Esophagus muscularis mucosa (tissue), 4 donors: ENCODE measurements at regions not wholly inside any gene's neighbourhood (a gene's known extent, or its start where the extent isn't known, plus 50 kb on each side); places are given as distances from the start of the nearest gene placed in this dataset.

Source experiments
- DNase-seq: peaks from one replicate; pipeline ENCODE4 v3.0.0-alpha.2; 2017; ENCODE audit errors: extremely low spot score
- H3K27ac ChIP-seq, 4 donors: fragments of 200-600 bp; sonication (generic); replicated peaks in 1 of 4; 1 replicate in 3 of 4; 2 replicates in 1 of 4; pipeline ENCODE4 v1.5.1; 2016 to 2019; ENCODE audit warnings: mild to moderate bottlenecking in 1 of 4
- H3K27me3 ChIP-seq, 4 donors: fragments of 200-600 bp; sonication (generic); one replicate each; pipeline versions ENCODE4 v1.5.1 to v1.6.0; 2016 to 2019
- H3K36me3 ChIP-seq, 4 donors: fragments of 200-600 bp; sonication (generic); one replicate each; pipeline ENCODE4 v1.5.1; 2016 to 2019
- H3K4me1 ChIP-seq, 4 donors: fragments of 200-600 bp; sonication (generic); one replicate each; pipeline ENCODE4 v1.5.1; 2016 to 2019
- H3K4me3 ChIP-seq, 4 donors: fragments of 200-600 bp; sonication (generic); 1 replicate in 2 of 4; 2 replicates in 2 of 4; pipeline ENCODE4 v1.5.1; 2016 to 2019; ENCODE audit warnings: mild to moderate bottlenecking in 4 of 4, moderate library complexity in 1 of 4
- H3K9me3 ChIP-seq, 4 donors: fragments of 200-600 bp; sonication (generic); 1 replicate in 3 of 4; 2 replicates in 1 of 4; pipeline ENCODE4 v1.5.1; 2016 to 2019
- EP300 ChIP-seq: sonication (generic); formaldehyde crosslinking; IDR thresholded peaks from one replicate; pipeline ENCODE4 v1.6.1; 2017; ENCODE audit warnings: antibody characterized with exemption
- POLR2A ChIP-seq: fragments of 450-650 bp; IDR thresholded peaks from one replicate; pipeline ENCODE4 v1.6.1; 2017; ENCODE audit warnings: antibody characterized with exemption, moderate library complexity, mild to moderate bottlenecking, low read depth
- POLR2AphosphoS5 ChIP-seq, 2 donors: sonication (generic); formaldehyde crosslinking; IDR thresholded peaks; one replicate each; pipeline ENCODE4 v1.6.1; 2017; ENCODE audit warnings: antibody characterized with exemption in 2 of 2
- WGBS: methylation state at CpG from one replicate; pipeline ENCODE4 v1.1.5; 2018; 5-methylcytosine and 5-hydroxymethylcytosine counted together
- intact Hi-C: fragments of 100-400 bp; cut with DNase I; formaldehyde crosslinking; loops from one replicate; pipeline ENCODE4 v1.15.1; 2023
- TF ChIP-seq, protein P1 (sequence below), 3 experiments: fragments of 200-600 bp in 2 of 3; fragments of 450-650 bp in 1 of 3; sonication (generic) in 2 of 3; IDR thresholded peaks; one replicate each; pipeline ENCODE4 v1.5.1; 2017 to 2019; ENCODE audit warnings: antibody characterized with exemption in 3 of 3, mild to moderate bottlenecking in 2 of 3, moderate library complexity in 1 of 3

DNA sequence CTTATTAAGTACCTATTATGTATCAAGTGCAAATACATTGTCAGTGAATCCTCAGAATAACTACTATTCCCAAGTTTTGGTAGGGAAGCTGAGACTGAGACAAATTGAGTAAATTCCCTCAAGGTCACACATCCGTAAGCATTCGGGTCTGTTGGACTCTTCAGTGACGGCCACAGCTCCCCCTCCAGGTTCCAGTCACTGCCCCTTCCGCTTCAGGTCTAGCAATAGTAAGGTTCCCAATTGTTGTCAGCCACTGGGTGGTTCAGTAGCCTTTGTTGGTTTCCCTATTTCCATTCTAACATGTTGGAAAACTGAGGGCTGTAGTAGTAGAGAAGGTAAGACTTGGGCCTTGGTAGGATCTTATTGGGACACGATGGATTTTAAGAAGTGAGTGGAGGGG is 54.9 kb upstream of the TNRC6B start:
- DNase-seq, result no peak
- TF ChIP-seq EP300 (no peak), POLR2A (no peak), POLR2AphosphoS5 (IDR thresholded peaks at IDR 0.05) (no peak)
- TF ChIP-seq, protein P1, sequence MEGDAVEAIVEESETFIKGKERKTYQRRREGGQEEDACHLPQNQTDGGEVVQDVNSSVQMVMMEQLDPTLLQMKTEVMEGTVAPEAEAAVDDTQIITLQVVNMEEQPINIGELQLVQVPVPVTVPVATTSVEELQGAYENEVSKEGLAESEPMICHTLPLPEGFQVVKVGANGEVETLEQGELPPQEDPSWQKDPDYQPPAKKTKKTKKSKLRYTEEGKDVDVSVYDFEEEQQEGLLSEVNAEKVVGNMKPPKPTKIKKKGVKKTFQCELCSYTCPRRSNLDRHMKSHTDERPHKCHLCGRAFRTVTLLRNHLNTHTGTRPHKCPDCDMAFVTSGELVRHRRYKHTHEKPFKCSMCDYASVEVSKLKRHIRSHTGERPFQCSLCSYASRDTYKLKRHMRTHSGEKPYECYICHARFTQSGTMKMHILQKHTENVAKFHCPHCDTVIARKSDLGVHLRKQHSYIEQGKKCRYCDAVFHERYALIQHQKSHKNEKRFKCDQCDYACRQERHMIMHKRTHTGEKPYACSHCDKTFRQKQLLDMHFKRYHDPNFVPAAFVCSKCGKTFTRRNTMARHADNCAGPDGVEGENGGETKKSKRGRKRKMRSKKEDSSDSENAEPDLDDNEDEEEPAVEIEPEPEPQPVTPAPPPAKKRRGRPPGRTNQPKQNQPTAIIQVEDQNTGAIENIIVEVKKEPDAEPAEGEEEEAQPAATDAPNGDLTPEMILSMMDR (IDR thresholded peaks at IDR 0.05), result no peak
- no peak overlapping the region for H3K27ac ChIP-seq
- peaks cover 0 to 40% (median 10%) of the 10 kb centered on the region in 4 donors for H3K36me3 ChIP-seq
- WGBS, result 95% methylated on average over 5 of the region's 5 CpGs
- H3K9me3 ChIP-seq, result no peaks in the 10 kb centered on the region
- peaks cover 3 to 21% (median 8%) of the 10 kb centered on the region in 4 donors for H3K4me1 ChIP-seq
- intact Hi-C loops, result no loop called here
- no peak overlapping the region for H3K4me3 ChIP-seq
- H3K27me3 ChIP-seq, result no peaks in the 10 kb centered on the region

DNA sequence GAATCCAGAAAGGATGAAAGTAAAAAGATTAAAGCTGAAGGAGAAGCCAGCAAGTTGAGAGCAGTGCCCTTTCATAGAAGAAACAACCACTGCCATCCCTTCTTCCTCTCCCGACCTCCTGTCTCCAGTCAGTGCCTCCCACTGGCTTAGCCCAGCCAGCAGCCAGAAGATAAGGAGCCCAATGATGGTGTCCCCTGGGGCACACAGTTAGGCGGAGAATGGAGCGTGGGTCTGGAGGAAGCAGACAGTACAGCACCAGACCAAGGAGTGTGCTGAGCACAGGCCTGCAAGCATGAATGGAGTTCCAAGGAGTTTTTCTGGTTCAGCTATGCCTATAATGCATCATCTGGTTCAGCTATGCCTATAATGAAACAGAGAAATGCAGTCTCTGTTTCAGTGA is 54.3 kb upstream of the TNRC6B start:
- DNase-seq, result no peak
- Histone ChIP-seq H3K27ac (no peak overlapping the region), H3K36me3 (peaks cover 1 to 45% (median 13%) of the 10 kb centered on the region in 4 donors), H3K4me3 (no peak overlapping the region), H3K9me3 (no peaks in the 10 kb centered on the region), H3K27me3 (no peaks in the 10 kb centered on the region), H3K4me1 (peaks cover 3 to 21% (median 8%) of the 10 kb centered on the region in 4 donors)
- intact Hi-C loops, result no loop called here
- TF ChIP-seq EP300 (no peak), POLR2AphosphoS5 (IDR thresholded peaks at IDR 0.05) (no peak), POLR2A (no peak)
- TF ChIP-seq, protein P1 (IDR thresholded peaks at IDR 0.05), result no peak
- WGBS, result 76% methylated on average over 3 of the region's 3 CpGs
